ENCODE measurements at regions not wholly inside any gene's neighbourhood (a gene's known extent, or its start where the extent isn't known, plus 50 kb on each side); places are given as distances from the start of the nearest gene placed in this dataset.
"Not testable (repeated sequence)": the region's sequence is repeated elsewhere in the genome, so short reads cannot be mapped to it uniquely, and the experiment has no call there.

DNA sequence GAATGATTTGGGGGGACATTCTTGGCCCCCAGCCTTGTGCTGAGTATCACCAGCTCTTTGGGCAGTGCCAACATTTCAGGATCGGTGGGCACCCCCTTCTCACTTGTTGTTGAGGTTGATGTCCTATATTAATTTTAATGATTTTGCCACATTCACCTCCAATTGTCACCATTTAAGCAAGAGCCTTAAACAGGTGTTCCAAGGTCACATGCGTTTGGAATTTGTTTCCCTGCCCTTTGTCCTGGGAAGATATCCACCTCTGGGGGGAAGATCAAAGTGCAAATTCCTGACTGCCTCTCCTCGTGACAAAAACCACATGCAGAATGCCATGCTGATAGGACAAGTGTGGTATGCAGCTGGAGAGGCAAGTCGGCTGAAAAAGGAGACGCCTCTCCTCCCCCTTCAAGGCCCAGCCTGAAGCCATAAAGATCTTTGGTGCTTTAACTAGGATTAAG, 72.5 kb upstream of the ID2 start:
- Histone ChIP-seq H3K9ac (no peak overlapping the region), H3F3A (ENCODE audit: insufficient read depth) (peaks cover 28% of the 10 kb centered on the region; the same call in 1 of the 2 replicates), H3K9me3 (ENCODE audit: low read depth) (no peaks in the 10 kb centered on the region), H4K20me1 (ENCODE audit: insufficient read depth) (no peaks in the 10 kb centered on the region), H3K4me2 (ENCODE audit: unreplicated experiment) (no peak overlapping the region), H3K4me3 (no peak overlapping the region), H3K27ac (no peak overlapping the region), H3K9me2 (ENCODE audit: insufficient read depth) (no peaks in the 10 kb centered on the region), H2AFZ (no peak overlapping the region), H3K4me1 (ENCODE audit: insufficient read depth) (peaks cover 32% of the 10 kb centered on the region), H3K27me3 (replicated peaks; ENCODE audit: insufficient read depth) (no peaks in the 10 kb centered on the region), H3K36me3 (ENCODE audit: low read depth) (no peaks in the 10 kb centered on the region), H3K79me2 (ENCODE audit: insufficient read depth) (no peaks in the 10 kb centered on the region)
- in situ Hi-C loops (cut with MboI): no loop called here
- WGBS, 2 experiments (ENCODE audit: low coverage in 1 of 2, low lambda C conversion rate in 2 of 2, missing lambda C conversion rate in 2 of 2): 78 to 82% methylated on average over 5 of the region's 5 CpGs
- DNase-seq: no peak
- no peak for TF ChIP-seq EZH2phosphoT487 (IDR thresholded peaks at IDR 0.05; ENCODE audit: insufficient read depth, low read depth)
- no peak for TF ChIP-seq EZH2 (IDR thresholded peaks at IDR 0.05; ENCODE audit: insufficient read depth, poor library complexity, severe bottlenecking)

DNA sequence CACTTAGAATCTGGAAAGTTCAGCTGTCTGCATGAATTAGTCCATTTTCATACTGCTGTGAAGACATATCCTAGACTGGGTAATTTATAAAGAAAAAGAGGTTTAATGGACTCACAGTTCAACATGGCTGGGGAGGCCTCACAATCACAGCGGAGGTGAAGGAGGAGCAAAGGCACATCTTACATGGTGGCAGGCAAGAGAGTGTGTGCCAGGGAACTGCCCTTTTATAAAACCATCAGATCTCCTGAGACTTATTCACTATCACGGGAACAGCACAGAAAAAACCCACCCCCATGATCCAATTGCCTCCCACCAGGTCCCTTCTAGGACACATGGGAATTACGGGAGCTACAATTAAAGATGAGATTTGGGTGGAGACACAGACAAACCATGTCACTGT, 71.1 kb upstream of the ID2 start:
- H4K20me1 ChIP-seq (ENCODE audit: insufficient read depth); H3K9me2 ChIP-seq (ENCODE audit: insufficient read depth); H3K4me3 ChIP-seq; in situ Hi-C loops (cut with MboI); H3K4me2 ChIP-seq (ENCODE audit: unreplicated experiment); H3K9me3 ChIP-seq (ENCODE audit: low read depth); H3K79me2 ChIP-seq (ENCODE audit: insufficient read depth); H3K27me3 ChIP-seq (replicated peaks; ENCODE audit: insufficient read depth); DNase-seq; H2AFZ ChIP-seq; H3K9ac ChIP-seq; H3K27ac ChIP-seq; H3K36me3 ChIP-seq (ENCODE audit: low read depth): not testable (repeated sequence)
- Histone ChIP-seq H3K4me1 (ENCODE audit: insufficient read depth) (peaks cover 21% of the 10 kb centered on the region), H3F3A (ENCODE audit: insufficient read depth) (peaks cover 22% of the 10 kb centered on the region; the same call in 1 of the 2 replicates)
- WGBS, 2 experiments (ENCODE audit: low coverage in 1 of 2, low lambda C conversion rate in 2 of 2, missing lambda C conversion rate in 2 of 2): 68 to 76% methylated on average over 3 of the region's 3 CpGs

- no peaks in the 10 kb centered on the region for H3K9me2 ChIP-seq (ENCODE audit: insufficient read depth)
- H3K9ac ChIP-seq: no peak overlapping the region
- no peaks in the 10 kb centered on the region for H3K79me2 ChIP-seq (ENCODE audit: insufficient read depth)
- DNase-seq: no peak
- H3K36me3 ChIP-seq (ENCODE audit: low read depth): no peaks in the 10 kb centered on the region
- H3K27ac ChIP-seq: no peak overlapping the region
- 89 to 92% methylated on average over 7 of the region's 7 CpGs for WGBS, 2 experiments (ENCODE audit: low coverage in 1 of 2, low lambda C conversion rate in 2 of 2, missing lambda C conversion rate in 2 of 2)
- no peaks in the 10 kb centered on the region for H3K9me3 ChIP-seq (ENCODE audit: low read depth)
- in situ Hi-C loops (cut with MboI): no loop called here
- no peak overlapping the region for H3K4me2 ChIP-seq (ENCODE audit: unreplicated experiment)
- no peak overlapping the region for H3K4me3 ChIP-seq
- no peaks in the 10 kb centered on the region for H4K20me1 ChIP-seq (ENCODE audit: insufficient read depth)
- H3F3A ChIP-seq (ENCODE audit: insufficient read depth): peaks cover 18% of the 10 kb centered on the region; the same call in 1 of the 2 replicates
- peaks cover 16% of the 10 kb centered on the region for H3K4me1 ChIP-seq (ENCODE audit: insufficient read depth)
- no peak for TF ChIP-seq EZH2 (IDR thresholded peaks at IDR 0.05; ENCODE audit: insufficient read depth, poor library complexity, severe bottlenecking)
- no peak for TF ChIP-seq EZH2phosphoT487 (IDR thresholded peaks at IDR 0.05; ENCODE audit: insufficient read depth, low read depth)
- H3K27me3 ChIP-seq (replicated peaks; ENCODE audit: insufficient read depth): no peaks in the 10 kb centered on the region
- no peak overlapping the region for H2AFZ ChIP-seq
Measured at GRCh38 chr2:8611246-8611645, 70.6 kb upstream of the ID2 start.

DNA sequence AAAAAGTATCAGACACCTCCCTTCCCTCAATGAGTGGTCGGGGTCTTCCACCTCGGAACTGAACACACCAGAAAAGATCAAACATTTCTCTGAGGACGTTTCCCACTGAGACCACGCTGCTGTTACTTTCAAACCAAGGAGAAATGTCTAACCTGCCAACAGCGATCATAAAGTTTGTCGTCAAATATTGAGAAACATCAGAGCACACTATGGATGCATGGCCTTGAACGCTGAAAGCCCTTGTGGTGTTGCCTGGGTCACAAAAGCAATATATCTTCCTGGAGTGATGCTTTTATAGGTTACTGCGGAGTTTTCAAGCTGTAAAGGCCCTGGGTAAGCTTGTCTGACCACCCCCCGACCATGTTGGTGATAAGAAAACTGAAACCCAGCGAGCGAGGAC, 70.2 kb upstream of the ID2 start:
- no peak overlapping the region for H3K27ac ChIP-seq
- TF ChIP-seq EZH2phosphoT487 (IDR thresholded peaks at IDR 0.05; ENCODE audit: insufficient read depth, low read depth) (no peak), EZH2 (IDR thresholded peaks at IDR 0.05; ENCODE audit: insufficient read depth, poor library complexity, severe bottlenecking) (no peak)
- H3K4me2 ChIP-seq (ENCODE audit: unreplicated experiment): no peak overlapping the region
- peaks cover 15% of the 10 kb centered on the region for H3K4me1 ChIP-seq (ENCODE audit: insufficient read depth)
- 88 to 89% methylated on average over 11 of the region's 11 CpGs for WGBS, 2 experiments (ENCODE audit: low coverage in 1 of 2, low lambda C conversion rate in 2 of 2, missing lambda C conversion rate in 2 of 2)
- no peaks in the 10 kb centered on the region for H3K9me3 ChIP-seq (ENCODE audit: low read depth)
- H3K9ac ChIP-seq: no peak overlapping the region
- H3K9me2 ChIP-seq (ENCODE audit: insufficient read depth): no peaks in the 10 kb centered on the region
- in situ Hi-C loops (cut with MboI): no loop called here
- no peak overlapping the region for H2AFZ ChIP-seq
- H3K27me3 ChIP-seq (replicated peaks; ENCODE audit: insufficient read depth): no peaks in the 10 kb centered on the region
- no peaks in the 10 kb centered on the region for H3K36me3 ChIP-seq (ENCODE audit: low read depth)
- no peaks in the 10 kb centered on the region for H3K79me2 ChIP-seq (ENCODE audit: insufficient read depth)
- H3F3A ChIP-seq (ENCODE audit: insufficient read depth): peaks cover 18% of the 10 kb centered on the region; the same call in 1 of the 2 replicates
- H3K4me3 ChIP-seq: no peak overlapping the region
- DNase-seq: no peak
- H4K20me1 ChIP-seq (ENCODE audit: insufficient read depth): no peaks in the 10 kb centered on the region

DNA sequence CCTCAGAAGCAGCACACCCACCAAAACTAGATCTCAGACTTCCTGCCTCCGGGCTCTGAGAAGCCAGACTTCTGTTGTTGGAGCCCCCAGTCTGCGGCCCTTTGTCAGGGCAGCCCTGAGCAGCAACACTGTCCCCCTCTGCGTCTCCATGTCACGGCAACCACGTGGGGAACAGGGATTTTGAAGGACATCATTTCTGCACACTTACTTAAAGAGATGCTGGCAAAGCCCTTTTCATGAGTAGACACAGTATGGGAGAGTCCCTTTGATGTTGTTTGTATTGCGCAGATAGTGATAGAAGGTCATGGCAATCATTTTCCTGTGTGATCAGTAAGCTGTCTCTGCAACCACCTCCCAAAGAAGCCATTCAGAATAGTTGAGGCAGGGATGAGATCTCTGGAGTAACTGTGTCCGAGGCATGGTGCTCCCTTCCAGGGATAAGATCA, 69.1 kb upstream of the ID2 start:
- no peak for DNase-seq
- Histone ChIP-seq H3K9me2 (ENCODE audit: insufficient read depth) (no peaks in the 10 kb centered on the region), H3K4me3 (no peak overlapping the region), H3K4me2 (ENCODE audit: unreplicated experiment) (no peak overlapping the region), H3K9ac (no peak overlapping the region), H3K79me2 (ENCODE audit: insufficient read depth) (no peaks in the 10 kb centered on the region), H3K4me1 (ENCODE audit: insufficient read depth) (peaks cover 8% of the 10 kb centered on the region), H4K20me1 (ENCODE audit: insufficient read depth) (no peaks in the 10 kb centered on the region), H3K27ac (no peak overlapping the region), H3K36me3 (ENCODE audit: low read depth) (no peaks in the 10 kb centered on the region), H3K9me3 (ENCODE audit: low read depth) (no peaks in the 10 kb centered on the region), H3K27me3 (replicated peaks; ENCODE audit: insufficient read depth) (no peaks in the 10 kb centered on the region), H2AFZ (no peak overlapping the region), H3F3A (ENCODE audit: insufficient read depth) (peaks cover 10% of the 10 kb centered on the region; the same call in 1 of the 2 replicates)
- TF ChIP-seq EZH2 (IDR thresholded peaks at IDR 0.05; ENCODE audit: insufficient read depth, poor library complexity, severe bottlenecking) (no peak), EZH2phosphoT487 (IDR thresholded peaks at IDR 0.05; ENCODE audit: insufficient read depth, low read depth) (no peak)
- in situ Hi-C loops (cut with MboI): no loop called here
- 75 to 79% methylated on average over 7 of the region's 7 CpGs for WGBS, 2 experiments (ENCODE audit: low coverage in 1 of 2, low lambda C conversion rate in 2 of 2, missing lambda C conversion rate in 2 of 2)

GRCh38 chr2:8613207-8613999, 68.5 kb upstream of the ID2 start:
- WGBS, 2 experiments (ENCODE audit: low coverage in 1 of 2, low lambda C conversion rate in 2 of 2, missing lambda C conversion rate in 2 of 2): 90 to 94% methylated on average over 8 of the region's 8 CpGs
- H3K9me3 ChIP-seq (ENCODE audit: low read depth); H3K4me3 ChIP-seq; H3K4me2 ChIP-seq (ENCODE audit: unreplicated experiment); H3K9me2 ChIP-seq (ENCODE audit: insufficient read depth); H3K9ac ChIP-seq; H3K4me1 ChIP-seq (ENCODE audit: insufficient read depth); H3F3A ChIP-seq (ENCODE audit: insufficient read depth); H3K36me3 ChIP-seq (ENCODE audit: low read depth); H3K27ac ChIP-seq; DNase-seq; H3K27me3 ChIP-seq (replicated peaks; ENCODE audit: insufficient read depth); H4K20me1 ChIP-seq (ENCODE audit: insufficient read depth); H3K79me2 ChIP-seq (ENCODE audit: insufficient read depth); in situ Hi-C loops (cut with MboI); H2AFZ ChIP-seq: not testable (repeated sequence)

All from GM23248 (cell line).